ENCODE measurements at regions not wholly inside any gene's neighbourhood (a gene's known extent, or its start where the extent isn't known, plus 50 kb on each side); places are given as distances from the start of the nearest gene placed in this dataset.

GRCh38 chr16:74143171-74143570 is 153.4 kb upstream of the PSMD7 start:
- CTCF ChIA-PET, result no interaction called here
- Histone ChIP-seq H3K4me1 (ENCODE audit: insufficient read depth, low read length) (no peaks in the 10 kb centered on the region), H3K4me3 (ENCODE audit: low read length) (no peak overlapping the region), H3K9me2 (replicated peaks; ENCODE audit: low read length) (no peaks in the 10 kb centered on the region), H3K27me3 (ENCODE audit: low read length) (no peaks in the 10 kb centered on the region), H3K27ac (ENCODE audit: low read length) (no peak overlapping the region), H2AFZ (ENCODE audit: low read length) (no peak overlapping the region), H3K9me3 (ENCODE audit: low read length) (no peaks in the 10 kb centered on the region), H3K9ac (ENCODE audit: low read length) (no peak overlapping the region), H3K79me2 (ENCODE audit: low read length) (no peaks in the 10 kb centered on the region), H3K4me2 (ENCODE audit: low read length) (no peak overlapping the region), H3F3A (ENCODE audit: low read length, unreplicated experiment) (no peaks in the 10 kb centered on the region), H4K20me1 (ENCODE audit: low read length) (no peaks in the 10 kb centered on the region), H3K36me3 (ENCODE audit: low read depth, low read length) (no peaks in the 10 kb centered on the region)
- no peak for ATAC-seq
- intact Hi-C loops (cut with micrococcal nuclease), result no loop called here
- TF ChIP-seq CTCF (conservative IDR thresholded peaks at IDR 0.05; ENCODE audit: low read depth, low read length), result no peak
- no peak for DNase-seq
- no TSS peak for BruUV-seq (replicated peaks)
- POLR2A ChIA-PET (ENCODE audit: unreplicated experiment), result no interaction called here

GRCh38 chr16:74141015-74141414 is 155.6 kb upstream of the PSMD7 start:
- no peaks in the 10 kb centered on the region for H3K9me3 ChIP-seq (ENCODE audit: low read length)
- H3F3A ChIP-seq (ENCODE audit: low read length, unreplicated experiment), result no peaks in the 10 kb centered on the region
- intact Hi-C loops (cut with micrococcal nuclease), result no loop called here
- H3K27ac ChIP-seq (ENCODE audit: low read length), result no peak overlapping the region
- no peaks in the 10 kb centered on the region for H4K20me1 ChIP-seq (ENCODE audit: low read length)
- H3K9ac ChIP-seq (ENCODE audit: low read length), result no peak overlapping the region
- no peak for ATAC-seq
- CTCF ChIA-PET, result no interaction called here
- H3K9me2 ChIP-seq (replicated peaks; ENCODE audit: low read length), result no peaks in the 10 kb centered on the region
- H3K4me3 ChIP-seq (ENCODE audit: low read length), result no peak overlapping the region
- TF ChIP-seq CTCF (conservative IDR thresholded peaks at IDR 0.05; ENCODE audit: low read depth, low read length), result no peak
- no peak for TF ChIP-seq EZH2 (IDR thresholded peaks at IDR 0.05; ENCODE audit: low read length, unreplicated experiment)
- TF ChIP-seq EZH2phosphoT487 (IDR thresholded peaks at IDR 0.05; ENCODE audit: borderline replicate concordance, low read length), result no peak
- H3K36me3 ChIP-seq (ENCODE audit: low read depth, low read length), result no peaks in the 10 kb centered on the region
- DNase-seq, result no peak
- BruUV-seq (replicated peaks), result no TSS peak
- POLR2A ChIA-PET (ENCODE audit: unreplicated experiment), result no interaction called here
- no peak overlapping the region for H2AFZ ChIP-seq (ENCODE audit: low read length)
- H3K27me3 ChIP-seq (ENCODE audit: low read length), result no peaks in the 10 kb centered on the region
- H3K4me1 ChIP-seq (ENCODE audit: insufficient read depth, low read length), result no peaks in the 10 kb centered on the region
- H3K79me2 ChIP-seq (ENCODE audit: low read length), result no peaks in the 10 kb centered on the region
- no peak overlapping the region for H3K4me2 ChIP-seq (ENCODE audit: low read length)

GRCh38 chr16:74140557-74140956 is 156.1 kb upstream of the PSMD7 start:
- CTCF ChIA-PET, result no interaction called here
- H3K4me1 ChIP-seq (ENCODE audit: insufficient read depth, low read length), result no peaks in the 10 kb centered on the region
- no peak overlapping the region for H3K27ac ChIP-seq (ENCODE audit: low read length)
- BruUV-seq (replicated peaks), result no TSS peak
- no peaks in the 10 kb centered on the region for H3K36me3 ChIP-seq (ENCODE audit: low read depth, low read length)
- H3K9ac ChIP-seq (ENCODE audit: low read length), result no peak overlapping the region
- intact Hi-C loops (cut with micrococcal nuclease), result no loop called here
- H3K9me2 ChIP-seq (replicated peaks; ENCODE audit: low read length), result no peaks in the 10 kb centered on the region
- no peak overlapping the region for H3K4me3 ChIP-seq (ENCODE audit: low read length)
- H3K9me3 ChIP-seq (ENCODE audit: low read length), result no peaks in the 10 kb centered on the region
- DNase-seq (no peak), ATAC-seq (no peak)
- H4K20me1 ChIP-seq (ENCODE audit: low read length), result no peaks in the 10 kb centered on the region
- POLR2A ChIA-PET (ENCODE audit: unreplicated experiment), result no interaction called here
- TF ChIP-seq EZH2 (IDR thresholded peaks at IDR 0.05; ENCODE audit: low read length, unreplicated experiment), result no peak
- TF ChIP-seq EZH2phosphoT487 (IDR thresholded peaks at IDR 0.05; ENCODE audit: borderline replicate concordance, low read length), result no peak
- no peak for TF ChIP-seq CTCF (conservative IDR thresholded peaks at IDR 0.05; ENCODE audit: low read depth, low read length)
- H3K4me2 ChIP-seq (ENCODE audit: low read length), result no peak overlapping the region
- H3K27me3 ChIP-seq (ENCODE audit: low read length), result no peaks in the 10 kb centered on the region
- H2AFZ ChIP-seq (ENCODE audit: low read length), result no peak overlapping the region
- H3F3A ChIP-seq (ENCODE audit: low read length, unreplicated experiment), result no peaks in the 10 kb centered on the region
- no peaks in the 10 kb centered on the region for H3K79me2 ChIP-seq (ENCODE audit: low read length)

All from PC-3 (cell line).